HepG2 (cell line): ENCODE measurements at regions not wholly inside any gene's neighbourhood (a gene's known extent, or its start where the extent isn't known, plus 50 kb on each side); places are given as distances from the start of the nearest gene placed in this dataset.

Experiments
- ATAC-seq: fragments of 200-7000 bp; cut with Tn5 transposase; 3 replicates; pipeline ENCODE4 v1.9.1; 2020; ENCODE audit warnings: mild to moderate bottlenecking, moderate library complexity
- BruUV-seq: library from RNA; stranded (reverse); fragments of 400-500 nt; replicated peaks from 2 replicates; lab custom pipeline; 2021; lab: Mats Ljungman, UMichigan
- CTCF ChIA-PET: fragments of 300-600 bp; formaldehyde crosslinking; extraction: SDS; loops from one replicate; lab custom pipeline; 2021; ENCODE audit warnings: low total read pairs, inconsistent platforms, low intra/inter-chr PET ratio; lab: Yijun Ruan, JAX
- POLR2A ChIA-PET: fragments of 350-600 bp; sonication (Branson Sonifier 250); formaldehyde crosslinking; loops from one replicate; lab custom pipeline; 2020; ENCODE audit warnings: antibody characterized with exemption, inconsistent platforms; lab: Yijun Ruan, JAX
- DNase-seq: peaks from one replicate; pipeline ENCODE4 v3.0.0-alpha.2; 2015; ENCODE audit warnings: low spot score
- FAIRE-seq: peaks from 3 replicates; lab custom pipeline; 2011; peaks lifted over from hg19 to GRCh38; lab: Jason Lieb, UNC
- H2AFZ ChIP-seq: one replicate; pipeline ENCODE4 v1.6.1; 2011; ENCODE audit warnings: low read length, inconsistent platforms
- H3K27ac ChIP-seq: fragments of 300-600 bp; 3 replicates; pipeline ENCODE4 v1.8.0; 2011; ENCODE audit warnings: mixed run types, mild to moderate bottlenecking, mixed read lengths, low read length, inconsistent platforms; ENCODE audit not compliant: insufficient read depth; ENCODE audit errors: extremely low read length
- H3K27me3 ChIP-seq, 2 experiments: fragments of 200-600 bp in 1 of 2; 2 replicates in 1 of 2; 3 replicates in 1 of 2; pipeline versions ENCODE4 v1.6.0 to v1.8.0; 2011; ENCODE audit warnings: low read length in 2 of 2, mild to moderate bottlenecking in 2 of 2, moderate library complexity in 2 of 2, inconsistent platforms in 1 of 2; ENCODE audit not compliant: insufficient read depth in 2 of 2, control insufficient read depth in 1 of 2
- H3K36me3 ChIP-seq, 2 experiments: fragments of 200-600 bp in 1 of 2; replicated peaks in 1 of 2; 2 replicates in 1 of 2; 3 replicates in 1 of 2; pipeline versions ENCODE4 v1.5.1 to v1.8.0; 2011; ENCODE audit warnings: low read length in 2 of 2, inconsistent platforms in 1 of 2; ENCODE audit not compliant: insufficient read depth in 2 of 2, control insufficient read depth in 1 of 2
- H3K4me1 ChIP-seq: 2 replicates; pipeline ENCODE4 v1.5.1; 2012; ENCODE audit warnings: low read length, inconsistent platforms; ENCODE audit not compliant: insufficient read depth
- H3K4me2 ChIP-seq: 2 replicates; pipeline ENCODE4 v1.6.0; 2011; ENCODE audit warnings: low read depth, low read length, inconsistent platforms
- H3K4me3 ChIP-seq, 3 experiments: fragments of 200-600 bp in 1 of 3; sonication (generic), shearing (Covaris generic) in 1 of 3; replicated peaks in 1 of 3; 2 replicates each; pipeline ENCODE4 v1.5.1; 2011 to 2016; ENCODE audit warnings: low read length in 3 of 3, inconsistent platforms in 2 of 3, low read depth in 2 of 3, mild to moderate bottlenecking in 2 of 3, control low read depth in 1 of 3, mixed read lengths in 1 of 3; ENCODE audit not compliant: insufficient read depth in 1 of 3
- H3K79me2 ChIP-seq: one replicate; pipeline ENCODE4 v1.6.1; 2011; ENCODE audit warnings: low read length, inconsistent platforms; ENCODE audit not compliant: insufficient read depth
- H3K9ac ChIP-seq: 2 replicates; pipeline ENCODE4 v1.6.0; 2011; ENCODE audit warnings: mild to moderate bottlenecking, low read depth, low read length, inconsistent platforms; ENCODE audit not compliant: insufficient read depth
- H3K9me3 ChIP-seq: 2 replicates; pipeline ENCODE4 v1.5.1; 2012; ENCODE audit warnings: mild to moderate bottlenecking, low read length
- H4K20me1 ChIP-seq: 2 replicates; pipeline ENCODE4 v1.6.0; 2011; ENCODE audit warnings: inconsistent platforms, mild to moderate bottlenecking, low read length, moderate library complexity; ENCODE audit not compliant: insufficient read depth
- ARHGAP35 ChIP-seq: sonication (generic); formaldehyde crosslinking; IDR thresholded peaks from 2 replicates; pipeline ENCODE4 v1.9.0; 2022; ENCODE audit warnings: mild to moderate bottlenecking, inconsistent platforms, moderate library complexity, missing genetic modification reagents, borderline replicate concordance
- GABPB1 ChIP-seq: IDR thresholded peaks from 2 replicates; pipeline ENCODE4 v1.6.1; 2016; ENCODE audit warnings: mild to moderate bottlenecking, missing genetic modification reagents, moderate library complexity, missing compliant biosample characterization
- HIVEP1 ChIP-seq: sonication (generic); formaldehyde crosslinking; IDR thresholded peaks from 2 replicates; pipeline ENCODE4 v1.4.0; 2020; ENCODE audit warnings: mild to moderate bottlenecking, missing genetic modification reagents
- RBFOX2 ChIP-seq: fragments of 200-400 bp; formaldehyde crosslinking; IDR thresholded peaks from 2 replicates; pipeline ENCODE4 v1.6.1; 2017; ENCODE audit warnings: low read depth, mild to moderate bottlenecking, low read length
- RXRA ChIP-seq: sonication (generic); formaldehyde crosslinking; IDR thresholded peaks from 2 replicates; pipeline ENCODE4 v1.5.1; 2020; ENCODE audit warnings: missing genetic modification reagents
- ZFP41 ChIP-seq: sonication (generic); formaldehyde crosslinking; IDR thresholded peaks from 2 replicates; pipeline ENCODE4 v1.4.0; 2020; ENCODE audit warnings: mild to moderate bottlenecking, missing genetic modification reagents, borderline replicate concordance
- ZNF20 ChIP-seq: sonication (generic); formaldehyde crosslinking; IDR thresholded peaks from 2 replicates; pipeline ENCODE4 v1.4.0; 2020; ENCODE audit warnings: mild to moderate bottlenecking, moderate library complexity, missing genetic modification reagents
- ZNF33A ChIP-seq: sonication (generic); formaldehyde crosslinking; IDR thresholded peaks from 2 replicates; pipeline ENCODE4 v1.5.1; 2020; ENCODE audit warnings: missing genetic modification reagents, mild to moderate bottlenecking, moderate library complexity, borderline replicate concordance
- WGBS: methylation state at CpG from one replicate; pipeline ENCODE4 v1.1.6; 2017; ENCODE audit warnings: low lambda C conversion rate; 5-methylcytosine and 5-hydroxymethylcytosine counted together
- in situ Hi-C: cut with HindIII; loops from 2 replicates; pipeline ENCODE4 v1.10.0; 2017; ENCODE audit warnings: low pct_unique_long_range_greater_than_20kb; ENCODE audit not compliant: extremely low pct_ligation_motif_present
- intact Hi-C: fragments of 100-400 bp; cut with micrococcal nuclease; formaldehyde crosslinking; loops from one replicate; pipeline ENCODE4 v1.10.0; 2022; ENCODE audit not compliant: unreplicated experiment
- TF ChIP-seq, protein P1 (sequence below): sonication (generic); formaldehyde crosslinking; IDR thresholded peaks from 2 replicates; pipeline ENCODE4 v1.9.0; 2021; ENCODE audit warnings: missing genetic modification reagents, borderline replicate concordance

DNA sequence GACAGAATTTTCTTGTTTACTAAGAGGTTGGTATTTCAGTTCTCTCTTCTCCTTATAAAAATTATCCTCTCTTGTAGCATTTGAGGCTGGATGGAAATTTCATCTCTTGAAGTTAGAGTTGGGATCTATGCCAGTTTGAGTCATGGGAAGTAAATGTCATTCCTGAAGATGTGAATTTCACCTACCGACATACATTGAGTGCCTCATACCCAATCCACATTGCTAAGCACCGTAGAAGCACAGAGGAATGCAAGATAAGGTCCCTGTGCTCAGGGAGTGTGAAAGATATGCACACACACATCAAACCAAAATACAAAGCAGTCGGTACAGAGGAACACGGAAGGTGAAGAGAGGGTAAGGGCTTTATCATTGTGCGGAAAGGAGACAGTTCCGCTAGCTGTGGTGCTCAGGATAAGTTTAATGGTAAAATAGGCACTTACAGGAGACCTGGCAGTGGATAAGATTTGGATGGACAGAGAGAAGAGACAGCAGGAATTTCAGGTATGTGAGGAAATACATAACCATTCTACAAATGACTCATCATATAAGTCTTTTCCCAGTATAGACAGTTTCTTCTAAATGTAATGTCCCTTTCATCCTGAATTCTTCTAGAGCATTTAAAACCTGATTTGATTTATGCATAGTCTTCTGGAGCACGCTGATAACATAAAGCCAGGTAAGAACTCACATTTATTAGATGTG, 205.3 kb upstream of the ST6GAL2 start (continued):
- no peak for TF ChIP-seq ZNF20 (CRISPR knock-in tag)
- TF ChIP-seq, protein P1, sequence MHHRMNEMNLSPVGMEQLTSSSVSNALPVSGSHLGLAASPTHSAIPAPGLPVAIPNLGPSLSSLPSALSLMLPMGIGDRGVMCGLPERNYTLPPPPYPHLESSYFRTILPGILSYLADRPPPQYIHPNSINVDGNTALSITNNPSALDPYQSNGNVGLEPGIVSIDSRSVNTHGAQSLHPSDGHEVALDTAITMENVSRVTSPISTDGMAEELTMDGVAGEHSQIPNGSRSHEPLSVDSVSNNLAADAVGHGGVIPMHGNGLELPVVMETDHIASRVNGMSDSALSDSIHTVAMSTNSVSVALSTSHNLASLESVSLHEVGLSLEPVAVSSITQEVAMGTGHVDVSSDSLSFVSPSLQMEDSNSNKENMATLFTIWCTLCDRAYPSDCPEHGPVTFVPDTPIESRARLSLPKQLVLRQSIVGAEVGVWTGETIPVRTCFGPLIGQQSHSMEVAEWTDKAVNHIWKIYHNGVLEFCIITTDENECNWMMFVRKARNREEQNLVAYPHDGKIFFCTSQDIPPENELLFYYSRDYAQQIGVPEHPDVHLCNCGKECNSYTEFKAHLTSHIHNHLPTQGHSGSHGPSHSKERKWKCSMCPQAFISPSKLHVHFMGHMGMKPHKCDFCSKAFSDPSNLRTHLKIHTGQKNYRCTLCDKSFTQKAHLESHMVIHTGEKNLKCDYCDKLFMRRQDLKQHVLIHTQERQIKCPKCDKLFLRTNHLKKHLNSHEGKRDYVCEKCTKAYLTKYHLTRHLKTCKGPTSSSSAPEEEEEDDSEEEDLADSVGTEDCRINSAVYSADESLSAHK = no peak
- TF ChIP-seq HIVEP1 (CRISPR knock-in tag) = no peak

GRCh38 chr2:107093426-107093957, 207.5 kb upstream of the ST6GAL2 start:
- H3K4me1 ChIP-seq = no peaks in the 10 kb centered on the region
- no peaks in the 10 kb centered on the region for H3K9me3 ChIP-seq
- ATAC-seq (no peak), FAIRE-seq (no peak), DNase-seq (no peak)
- H3K27me3 ChIP-seq = no peaks in the 10 kb centered on the region; a peak in 1 of 5 replicates
- no peak overlapping the region for H3K4me2 ChIP-seq
- H3K36me3 ChIP-seq = no peaks in the 10 kb centered on the region
- WGBS = 9% methylated on average over 4 of the region's 4 CpGs
- no peak overlapping the region for H3K27ac ChIP-seq
- in situ Hi-C loops (no loop called here), intact Hi-C loops (no loop called here)
- no peaks in the 10 kb centered on the region for H3K79me2 ChIP-seq
- no peaks in the 10 kb centered on the region for H4K20me1 ChIP-seq
- POLR2A ChIA-PET = no interaction called here
- H3K4me3 ChIP-seq = no peak overlapping the region
- BruUV-seq = no TSS peak
- H2AFZ ChIP-seq = no peak overlapping the region
- no peak overlapping the region for H3K9ac ChIP-seq
- TF ChIP-seq ZNF33A (CRISPR knock-in tag) (no peak), ZFP41 (no peak), GABPB1 (CRISPR knock-in tag) (no peak), ARHGAP35 (CRISPR knock-in tag) (no peak), RBFOX2 (no peak), RXRA (CRISPR knock-in tag) (no peak)
- CTCF ChIA-PET = no interaction called here
